ENCODE measurements at regions not wholly inside any gene's neighbourhood (a gene's known extent, or its start where the extent isn't known, plus 50 kb on each side); places are given as distances from the start of the nearest gene placed in this dataset.

GRCh38 chr15:31261266-31262142, 65.1 kb upstream of the KLF13 start:
- H3K27me3 ChIP-seq (ENCODE audit: control insufficient read depth in 2 of 2, insufficient read depth in 2 of 2, low read length in 2 of 2): no peaks in the 10 kb centered on the region
- H3K4me3 ChIP-seq (replicated peaks in 1 of 3; ENCODE audit: insufficient read depth in 1 of 3, low read depth in 1 of 3, low read length in 3 of 3): no peak overlapping the region
- DNase-seq (ENCODE audit: low read depth, low spot score): no peak
- CTCF ChIA-PET: interaction anchor here (0.9 to 1.9 kb wide), 5 partner anchors 9 to 63 kb away, joined by 3 to 6 read pairs (median 3); no protein-coding TSS in a partner anchor
- BruUV-seq (replicated peaks): no TSS peak
- no peaks in the 10 kb centered on the region for H3K9me3 ChIP-seq (replicated peaks; ENCODE audit: control insufficient read depth, insufficient read depth, low read length)
- intact Hi-C loops (cut with micrococcal nuclease): no loop called here
- no peak overlapping the region for H2AFZ ChIP-seq (ENCODE audit: low read depth, low read length)
- no peak overlapping the region for H3K9ac ChIP-seq (replicated peaks; ENCODE audit: extremely low read depth, insufficient read depth, low read length)
- POLR2A ChIA-PET: no interaction called here
- dilution Hi-C loops (cut with MboI; ENCODE audit: extremely low pct_ligation_motif_present, low sequenced_read_pairs): no loop called here
- no peak overlapping the region for H3K27ac ChIP-seq (ENCODE audit: insufficient read depth, low read depth, low read length)
- no peaks in the 10 kb centered on the region for H3K36me3 ChIP-seq (ENCODE audit: control insufficient read depth in 2 of 2, extremely low read depth in 1 of 2, insufficient read depth in 2 of 2, low read length in 2 of 2)
- H3K4me2 ChIP-seq (ENCODE audit: insufficient read depth, low read length): no peak overlapping the region
- H3K79me2 ChIP-seq (ENCODE audit: control insufficient read depth, insufficient read depth, low read length): no peaks in the 10 kb centered on the region
- no peaks in the 10 kb centered on the region for H3K4me1 ChIP-seq (ENCODE audit: control insufficient read depth, extremely low read depth, insufficient read depth, low read length)
- no peak for FAIRE-seq
- TF ChIP-seq MAX (IDR thresholded peaks at IDR 0.05; ENCODE audit: insufficient read depth, insufficient read length) (no peak), JUN (IDR thresholded peaks at IDR 0.05; ENCODE audit: borderline replicate concordance, insufficient read depth, insufficient read length, low read depth) (no peak), POLR2AphosphoS5 (IDR thresholded peaks at IDR 0.05; ENCODE audit: insufficient read depth, low read depth, low read length) (no peak), MYC (IDR thresholded peaks at IDR 0.05; ENCODE audit: low read depth, low read length) (no peak), EZH2 (IDR thresholded peaks at IDR 0.05; ENCODE audit: borderline replicate concordance, low read depth, low read length, severe bottlenecking) (no peak), GATA2 (IDR thresholded peaks at IDR 0.05; ENCODE audit: insufficient read depth, insufficient read length, low read depth, low read length) (no peak), CTCF (IDR thresholded peaks at IDR 0.05; ENCODE audit: extremely low read depth in 1 of 2, insufficient read depth in 1 of 2, low read depth in 1 of 2, low read length in 2 of 2) (no peak), FOS (IDR thresholded peaks at IDR 0.05; ENCODE audit: borderline replicate concordance, insufficient read depth, low read length) (no peak), POLR2A (IDR thresholded peaks at IDR 0.05; ENCODE audit: low read depth, low read length) (no peak)
- no peaks in the 10 kb centered on the region for H4K20me1 ChIP-seq (replicated peaks; ENCODE audit: control insufficient read depth, extremely low read depth, insufficient read depth, low read length)
- no peaks in the 10 kb centered on the region for H3K9me1 ChIP-seq (replicated peaks; ENCODE audit: control insufficient read depth, extremely low read depth, insufficient read depth, low read length)
